ENCODE measurements at regions not wholly inside any gene's neighbourhood (a gene's known extent, or its start where the extent isn't known, plus 50 kb on each side); places are given as distances from the start of the nearest gene placed in this dataset.

GRCh38 chr5:63822614-63823013, 139.6 kb downstream of the HTR1A start:
- peaks cover 5% of the 10 kb centered on the region for H3K4me1 Mint-ChIP-seq (ENCODE audit: unreplicated experiment)
- H3K27ac Mint-ChIP-seq (ENCODE audit: unreplicated experiment), result no peak overlapping the region
- no peaks in the 10 kb centered on the region for H3K36me3 Mint-ChIP-seq (ENCODE audit: low read depth, unreplicated experiment)
- H3K4me3 Mint-ChIP-seq (ENCODE audit: unreplicated experiment), result no peak overlapping the region
- TF ChIP-seq CTCF (IDR thresholded peaks at IDR 0.05; ENCODE audit: unreplicated experiment), result no peak
- no peaks in the 10 kb centered on the region for H3K27me3 Mint-ChIP-seq (ENCODE audit: unreplicated experiment)
- no peaks in the 10 kb centered on the region for H3K9me3 Mint-ChIP-seq (ENCODE audit: unreplicated experiment)
- DNase-seq (ENCODE audit: low spot score), result no peak

GRCh38 chr5:63820577-63820976, 141.7 kb downstream of the HTR1A start:
- Mint-ChIP-seq H3K27ac (ENCODE audit: unreplicated experiment) (no peak overlapping the region), H3K36me3 (ENCODE audit: low read depth, unreplicated experiment) (no peaks in the 10 kb centered on the region), H3K4me1 (ENCODE audit: unreplicated experiment) (peaks cover 9% of the 10 kb centered on the region), H3K27me3 (ENCODE audit: unreplicated experiment) (no peaks in the 10 kb centered on the region), H3K4me3 (ENCODE audit: unreplicated experiment) (no peak overlapping the region), H3K9me3 (ENCODE audit: unreplicated experiment) (no peaks in the 10 kb centered on the region)
- no peak for TF ChIP-seq CTCF (IDR thresholded peaks at IDR 0.05; ENCODE audit: unreplicated experiment)
- no peak for DNase-seq (ENCODE audit: low spot score)

GRCh38 chr5:63812693-63813092, 149.6 kb downstream of the HTR1A start:
- no peak for TF ChIP-seq CTCF (IDR thresholded peaks at IDR 0.05; ENCODE audit: unreplicated experiment)
- peaks cover 6% of the 10 kb centered on the region for H3K36me3 Mint-ChIP-seq (ENCODE audit: low read depth, unreplicated experiment)
- no peak for DNase-seq (ENCODE audit: low spot score)
- H3K4me3 Mint-ChIP-seq (ENCODE audit: unreplicated experiment), result no peak overlapping the region
- H3K4me1 Mint-ChIP-seq (ENCODE audit: unreplicated experiment), result peaks cover 3% of the 10 kb centered on the region
- H3K27me3 Mint-ChIP-seq (ENCODE audit: unreplicated experiment), result no peaks in the 10 kb centered on the region
- H3K27ac Mint-ChIP-seq (ENCODE audit: unreplicated experiment), result no peak overlapping the region
- peaks cover 8% of the 10 kb centered on the region for H3K9me3 Mint-ChIP-seq (ENCODE audit: unreplicated experiment)

GRCh38 chr5:63811961-63812360, 150.3 kb downstream of the HTR1A start:
- no peak overlapping the region for H3K27ac Mint-ChIP-seq (ENCODE audit: unreplicated experiment)
- no peak for DNase-seq (ENCODE audit: low spot score)
- H3K27me3 Mint-ChIP-seq (ENCODE audit: unreplicated experiment), result no peaks in the 10 kb centered on the region
- no peak overlapping the region for H3K4me3 Mint-ChIP-seq (ENCODE audit: unreplicated experiment)
- TF ChIP-seq CTCF (IDR thresholded peaks at IDR 0.05; ENCODE audit: unreplicated experiment), result no peak
- H3K36me3 Mint-ChIP-seq (ENCODE audit: low read depth, unreplicated experiment), result peaks cover 6% of the 10 kb centered on the region
- peaks cover 8% of the 10 kb centered on the region for H3K9me3 Mint-ChIP-seq (ENCODE audit: unreplicated experiment)
- H3K4me1 Mint-ChIP-seq (ENCODE audit: unreplicated experiment), result no peaks in the 10 kb centered on the region

- H3K4me1 Mint-ChIP-seq (ENCODE audit: unreplicated experiment), result no peaks in the 10 kb centered on the region
- no peak overlapping the region for H3K27ac Mint-ChIP-seq (ENCODE audit: unreplicated experiment)
- TF ChIP-seq CTCF (IDR thresholded peaks at IDR 0.05; ENCODE audit: unreplicated experiment), result no peak
- DNase-seq (ENCODE audit: low spot score), result no peak
- peaks cover 6% of the 10 kb centered on the region for H3K36me3 Mint-ChIP-seq (ENCODE audit: low read depth, unreplicated experiment)
- no peak overlapping the region for H3K4me3 Mint-ChIP-seq (ENCODE audit: unreplicated experiment)
- H3K9me3 Mint-ChIP-seq (ENCODE audit: unreplicated experiment), result peaks cover 8% of the 10 kb centered on the region
- H3K27me3 Mint-ChIP-seq (ENCODE audit: unreplicated experiment), result no peaks in the 10 kb centered on the region
Measured at GRCh38 chr5:63811286-63811685, 151.0 kb downstream of the HTR1A start.
